ENCODE measurements at regions not wholly inside any gene's neighbourhood (a gene's known extent, or its start where the extent isn't known, plus 50 kb on each side); places are given as distances from the start of the nearest gene placed in this dataset.

DNA sequence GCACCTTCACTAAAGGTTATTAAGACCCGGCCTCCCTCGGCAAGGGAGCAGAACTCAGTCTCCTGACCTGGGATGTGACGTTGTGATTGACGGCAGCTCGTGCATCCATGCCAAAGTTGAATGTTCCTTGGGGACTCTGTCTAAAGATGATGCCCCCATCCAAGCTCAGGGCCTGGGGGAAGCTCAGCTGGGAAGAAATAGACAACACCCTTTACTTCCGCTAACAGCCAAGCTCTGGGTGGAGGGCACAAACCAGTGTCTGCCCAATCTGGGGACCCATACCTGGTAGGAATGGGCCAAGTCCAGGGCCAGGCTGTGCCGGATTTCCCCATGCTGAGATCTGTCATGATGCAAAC, 95.4 kb downstream of the RMI2 start:
- no peak for DNase-seq (ENCODE audit: low read depth, low spot score)

DNA sequence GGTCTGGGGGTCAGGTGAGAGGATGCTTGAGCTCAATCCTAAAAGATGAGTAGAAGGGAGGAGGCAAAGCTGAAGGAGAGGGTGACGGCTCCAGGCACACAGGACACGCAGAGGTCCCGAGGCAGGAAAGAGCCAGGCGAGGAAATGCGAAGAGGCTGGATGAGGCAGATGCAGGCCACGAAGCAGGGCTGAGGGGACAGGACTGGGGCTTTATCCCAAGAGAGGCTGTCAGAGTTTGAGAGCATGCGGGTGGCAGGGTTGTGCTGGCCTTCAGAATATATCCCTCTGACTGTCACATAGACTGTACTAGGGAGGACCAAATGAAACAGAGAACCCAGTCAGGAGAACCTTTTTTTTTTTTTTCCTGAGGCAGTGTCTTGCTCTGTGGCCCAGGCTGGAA, 100.2 kb downstream of the RMI2 start:
- no peak for DNase-seq (ENCODE audit: low read depth, low spot score)

DNA sequence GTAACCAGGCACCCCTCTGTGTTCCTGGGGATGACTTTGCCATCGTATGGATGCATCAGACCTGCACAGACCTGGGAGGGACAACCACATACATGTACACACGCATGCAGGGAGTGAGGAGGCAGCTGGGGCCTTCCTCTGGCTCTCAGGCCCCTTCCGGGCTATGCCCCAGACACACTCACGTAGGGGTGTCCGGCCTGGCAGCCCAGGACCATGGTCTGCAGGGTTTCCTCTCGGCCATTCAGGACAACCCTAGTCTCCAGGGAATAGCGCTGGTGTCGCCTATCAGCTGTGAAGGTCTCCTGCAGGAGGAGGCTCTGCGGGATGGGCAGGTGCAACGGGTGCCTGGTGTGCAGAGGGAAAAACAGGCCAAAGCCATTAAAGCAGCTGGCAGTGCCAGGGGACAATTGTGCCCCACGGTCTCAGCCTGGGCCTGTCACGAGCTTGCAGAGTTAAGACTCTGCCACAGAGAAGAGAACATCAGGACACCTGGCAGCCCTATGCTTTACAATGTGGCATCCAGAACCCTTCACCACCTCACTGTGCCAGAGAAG, 101.4 kb downstream of the RMI2 start:
- no peak for DNase-seq (ENCODE audit: low read depth, low spot score)

DNA sequence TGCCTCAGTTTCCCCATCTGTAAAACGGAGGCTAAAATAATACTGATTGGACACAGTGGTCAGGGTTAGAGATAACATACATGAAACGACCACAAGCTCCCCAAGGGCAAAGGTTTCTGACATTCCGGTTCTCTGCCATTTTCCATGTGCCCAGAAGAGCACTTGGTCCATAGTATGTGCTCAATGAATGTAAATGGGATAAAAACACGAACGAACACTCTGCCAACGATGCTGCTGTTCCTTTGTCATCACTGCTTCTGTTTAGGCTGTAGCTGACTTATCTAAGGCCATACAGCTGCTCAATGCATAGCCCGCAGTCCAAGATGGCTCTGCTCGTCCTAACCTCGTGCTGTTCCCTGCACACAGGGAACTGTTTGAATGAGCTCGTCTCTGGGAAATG, 102.0 kb downstream of the RMI2 start:
- DNase-seq (ENCODE audit: low read depth, low spot score), result no peak

DNA sequence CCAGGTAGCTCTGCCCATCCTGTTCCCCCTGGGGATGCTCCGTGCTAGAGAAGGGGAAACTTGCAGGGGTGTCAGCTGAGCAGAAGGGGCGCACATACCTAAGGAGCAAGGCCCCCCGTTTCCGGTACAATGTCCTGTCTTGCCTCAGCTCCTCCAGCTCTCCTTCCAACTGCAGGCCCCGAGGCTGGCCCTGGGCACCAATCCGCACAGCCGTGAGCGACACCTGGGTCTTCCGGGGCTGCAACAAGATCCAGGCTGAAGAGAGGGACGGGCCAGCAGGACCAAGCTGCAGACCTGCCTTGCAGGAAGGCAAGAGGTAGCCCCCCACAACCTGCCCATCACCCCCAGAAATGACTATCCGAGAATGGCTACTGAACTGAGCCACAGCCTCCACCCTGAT, 102.6 kb downstream of the RMI2 start:
- no peak for DNase-seq (ENCODE audit: low read depth, low spot score)

DNA sequence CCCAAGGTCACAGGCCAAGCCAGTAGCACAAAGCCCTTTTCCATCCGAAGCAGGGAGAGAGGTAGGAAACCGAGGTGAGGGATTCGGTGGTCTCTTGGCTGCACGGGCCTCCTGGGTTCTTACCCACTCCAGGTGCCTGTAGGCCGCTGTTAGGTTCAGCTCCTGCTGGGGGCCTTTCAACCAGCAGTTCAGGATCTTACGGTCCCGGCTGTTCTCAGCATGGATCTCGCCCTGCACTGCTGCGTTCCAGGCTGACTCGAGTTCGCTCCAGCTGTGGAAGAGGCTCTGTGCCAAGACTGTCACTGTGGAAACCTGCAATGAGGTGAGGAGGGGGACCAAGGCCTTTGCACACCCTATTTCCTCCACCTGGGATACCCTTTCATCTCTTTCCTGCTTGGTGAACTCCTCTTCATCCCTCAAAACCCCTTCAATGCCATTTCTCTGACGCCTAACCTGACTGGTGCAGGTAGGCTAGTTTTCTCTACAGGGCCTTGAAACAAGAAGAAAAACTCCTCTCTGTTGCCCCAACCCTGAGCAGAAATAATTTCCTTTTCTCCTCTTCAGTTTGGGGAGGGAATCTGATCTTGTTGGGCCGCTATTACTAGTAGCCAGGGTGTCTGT, 103.6 kb downstream of the RMI2 start:
- DNase-seq (ENCODE audit: low read depth, low spot score), result no peak

DNA sequence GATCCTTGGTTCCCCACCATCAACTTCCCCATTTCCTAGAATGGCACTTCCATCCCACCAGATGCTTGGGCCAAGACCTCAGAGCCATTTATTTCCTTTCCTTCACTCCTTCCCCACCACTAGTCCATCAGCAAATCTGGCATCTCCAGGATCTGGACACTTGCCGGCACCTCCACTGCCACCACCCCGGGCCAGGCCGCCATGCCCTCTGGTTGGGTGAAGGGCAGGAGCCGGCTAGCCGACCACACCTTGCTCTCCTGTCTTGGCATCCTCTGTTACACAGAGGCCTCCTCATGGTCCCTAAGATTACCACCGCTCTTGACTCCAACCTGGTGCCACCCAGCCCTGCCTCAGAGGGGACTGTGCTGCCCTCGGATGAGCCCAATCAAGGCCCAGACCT, 104.5 kb downstream of the RMI2 start:
- DNase-seq (ENCODE audit: low read depth, low spot score), result no peak

DNA sequence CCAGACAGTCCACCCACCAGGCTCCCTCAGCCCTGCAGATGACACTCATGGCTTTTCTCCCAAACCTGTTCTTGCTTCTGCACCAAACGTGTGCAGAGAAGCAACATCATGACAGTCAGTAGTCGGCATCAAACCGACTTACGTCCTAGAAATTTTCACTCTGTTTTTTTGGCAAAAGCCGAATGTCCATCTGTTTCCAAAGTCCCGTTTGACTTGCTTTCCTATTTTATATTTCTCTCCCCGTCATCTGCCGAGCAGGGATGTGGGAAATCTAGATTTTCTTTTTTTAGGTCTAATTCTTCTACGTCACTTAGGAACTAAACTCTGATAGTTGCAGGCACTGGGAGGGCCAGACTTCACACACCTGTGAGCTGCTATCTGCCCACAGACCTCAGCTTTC, 104.9 kb downstream of the RMI2 start:
- DNase-seq (ENCODE audit: low read depth, low spot score), result no peak

DNA sequence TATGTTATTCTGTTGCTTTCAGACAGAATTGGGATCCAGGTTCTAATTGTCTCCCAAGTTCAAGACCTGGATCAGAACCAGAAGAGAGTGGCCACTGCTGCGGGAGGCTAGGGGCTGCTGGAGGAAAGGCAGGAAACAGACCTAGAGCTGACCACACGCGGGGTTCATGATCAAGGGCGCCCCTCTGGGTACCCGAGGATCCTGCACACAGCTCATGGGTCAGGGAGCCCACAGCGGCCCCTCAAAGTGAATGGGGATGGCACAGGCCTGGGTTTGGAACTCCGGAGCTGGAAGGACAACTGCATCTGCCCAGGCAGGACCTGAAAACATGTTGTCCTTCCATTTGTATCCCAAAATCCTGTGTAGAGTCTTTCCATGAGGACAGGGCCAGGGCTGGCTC, 107.0 kb downstream of the RMI2 start:
- no peak for DNase-seq (ENCODE audit: low read depth, low spot score)

DNA sequence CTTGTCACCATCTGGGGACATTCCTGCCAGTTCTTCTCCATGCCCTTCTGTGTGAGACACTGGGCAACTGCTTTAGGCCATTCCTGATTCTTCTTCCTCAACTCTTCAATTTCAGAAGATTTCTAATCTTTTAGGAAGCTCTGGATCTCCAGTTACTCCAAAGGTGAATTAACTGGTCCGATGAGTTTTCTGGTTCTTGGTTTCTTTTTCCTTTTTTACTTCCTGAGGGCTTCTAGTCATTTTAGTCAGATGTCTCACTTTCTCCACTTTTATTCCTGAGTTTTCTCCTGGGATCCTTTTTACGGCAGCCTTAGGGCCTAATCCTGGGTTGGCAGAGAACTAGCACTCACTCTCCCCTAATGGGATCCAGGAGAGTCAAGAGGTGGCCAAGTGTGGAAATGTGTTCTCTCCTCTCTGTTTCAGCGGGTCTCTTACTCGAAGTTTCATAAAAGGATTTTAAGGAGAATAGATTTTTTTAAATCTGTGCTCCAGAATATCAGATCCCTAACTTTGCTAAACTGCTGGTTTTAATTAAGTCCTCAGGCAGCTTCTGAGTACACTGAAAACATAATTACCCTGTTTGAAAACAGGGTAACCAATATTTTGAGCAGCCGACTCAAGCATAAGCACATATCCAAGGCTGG, 107.6 kb downstream of the RMI2 start:
- DNase-seq (ENCODE audit: low read depth, low spot score), result no peak

DNA sequence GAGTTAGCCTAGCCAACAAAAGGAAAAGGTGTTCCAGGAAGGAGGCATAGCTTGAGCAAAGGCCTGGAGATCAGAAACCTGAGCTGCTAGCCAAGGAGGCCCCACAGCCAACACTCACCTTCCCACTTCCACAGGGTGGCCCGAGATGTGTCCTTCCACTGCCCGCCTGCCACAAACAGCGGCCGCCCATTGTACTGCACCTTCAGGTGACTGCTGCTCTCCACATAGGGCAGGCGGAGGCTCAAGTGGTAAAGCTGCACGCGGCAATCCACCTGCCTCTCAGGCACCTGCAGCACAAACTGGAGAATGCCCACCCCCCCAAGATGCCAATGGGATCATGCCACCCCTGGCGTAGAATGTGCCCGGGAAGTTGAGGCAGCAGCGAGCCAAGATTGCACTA, 111.5 kb downstream of the RMI2 start:
- DNase-seq (ENCODE audit: low read depth, low spot score), result no peak

DNA sequence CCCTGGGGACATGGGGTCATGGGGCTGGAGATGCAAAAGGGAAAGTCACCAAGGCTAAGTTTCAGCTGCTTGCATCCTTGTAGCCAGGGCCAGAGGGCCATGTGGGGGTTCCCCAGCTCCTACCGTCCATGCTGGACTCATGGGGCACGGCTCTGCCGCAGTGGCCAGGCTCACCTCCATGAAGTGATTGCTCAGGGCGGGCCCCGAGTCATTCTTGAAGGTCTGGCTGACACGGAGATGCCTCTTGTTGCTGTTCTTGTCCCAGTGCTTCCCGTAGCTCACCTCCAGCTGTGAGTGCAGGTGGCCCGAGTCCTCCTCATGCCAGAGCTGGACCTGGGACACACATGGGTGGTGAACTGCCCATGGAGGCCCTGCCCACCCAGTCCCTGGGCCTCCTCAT, 114.5 kb downstream of the RMI2 start:
- DNase-seq (ENCODE audit: low read depth, low spot score), result no peak

DNA sequence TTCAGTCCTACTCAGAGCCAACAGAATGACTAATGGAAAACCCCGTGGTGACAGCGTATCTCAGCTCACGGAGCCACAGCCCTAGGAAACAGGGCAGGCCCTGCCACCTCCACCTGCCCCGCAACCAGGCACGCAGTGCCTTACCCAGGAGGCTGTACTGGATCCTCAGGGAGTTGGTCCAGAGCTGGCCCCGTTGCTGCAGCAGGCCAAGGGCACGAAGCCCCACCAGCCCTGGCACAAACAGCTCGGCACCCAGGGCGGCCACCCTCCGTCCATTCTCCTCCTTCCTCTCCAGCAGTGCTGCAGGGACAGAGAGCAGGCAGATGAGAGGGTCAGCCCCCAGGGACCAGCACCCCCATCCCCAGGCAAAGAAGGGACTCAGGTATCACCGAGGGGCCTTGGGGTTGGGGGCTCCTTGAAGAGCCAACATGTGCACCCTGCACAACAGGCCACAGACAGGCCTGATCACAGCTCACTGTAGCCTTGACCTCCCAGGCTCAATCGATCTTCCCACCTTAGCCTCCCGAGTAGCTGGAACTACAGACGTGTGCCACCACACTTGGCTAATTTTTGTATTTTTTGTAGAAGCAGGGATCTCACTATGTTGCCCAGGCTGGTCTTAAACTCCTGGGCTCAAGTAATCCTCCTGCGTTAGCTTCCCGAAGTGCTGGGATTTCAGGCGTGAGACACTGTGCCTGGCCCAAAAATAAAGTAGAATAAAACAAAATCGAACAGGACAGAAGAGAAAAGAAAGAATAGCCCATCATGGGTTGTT, 115.7 kb downstream of the RMI2 start:
- DNase-seq (ENCODE audit: low read depth, low spot score), result no peak

DNA sequence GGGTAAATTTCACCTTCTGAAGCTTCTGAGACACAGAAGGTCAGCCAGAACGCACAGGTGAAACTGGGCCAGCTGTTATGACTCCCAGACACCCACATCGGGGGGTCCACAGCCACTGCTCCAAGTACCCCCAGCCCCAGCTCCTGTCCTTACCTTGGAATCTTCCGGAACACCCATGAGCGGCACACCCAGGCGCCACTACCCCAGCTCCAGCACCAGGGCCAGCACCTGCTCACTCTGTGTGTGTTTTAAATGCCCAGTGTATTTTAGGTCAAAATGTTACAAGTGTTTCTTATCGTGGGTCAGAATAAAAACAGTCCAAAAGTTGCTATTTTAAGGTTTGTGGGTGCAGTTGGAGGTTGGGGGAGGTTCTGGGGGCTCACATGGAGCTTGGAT, 116.3 kb downstream of the RMI2 start:
- no peak for DNase-seq (ENCODE audit: low read depth, low spot score)

DNA sequence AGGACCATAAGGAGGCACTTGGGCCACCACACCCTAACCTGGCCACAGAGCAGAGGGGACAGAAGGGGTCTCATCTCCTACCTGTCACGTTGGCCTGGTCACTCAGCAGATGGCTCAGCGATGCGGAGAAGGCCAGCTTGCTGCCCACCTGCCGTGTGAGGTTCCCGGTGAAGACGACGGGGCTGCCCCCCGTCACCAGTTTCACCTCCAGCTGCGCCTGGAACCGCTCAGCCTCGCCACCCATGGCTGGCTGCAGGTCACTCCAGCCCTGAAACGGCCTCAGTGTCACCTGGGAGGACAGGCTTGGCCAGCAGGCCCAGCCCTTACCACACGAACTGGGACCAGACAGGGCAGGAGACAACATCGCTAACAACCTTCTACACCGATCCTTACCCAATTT, 116.8 kb downstream of the RMI2 start:
- DNase-seq (ENCODE audit: low read depth, low spot score), result no peak

DNA sequence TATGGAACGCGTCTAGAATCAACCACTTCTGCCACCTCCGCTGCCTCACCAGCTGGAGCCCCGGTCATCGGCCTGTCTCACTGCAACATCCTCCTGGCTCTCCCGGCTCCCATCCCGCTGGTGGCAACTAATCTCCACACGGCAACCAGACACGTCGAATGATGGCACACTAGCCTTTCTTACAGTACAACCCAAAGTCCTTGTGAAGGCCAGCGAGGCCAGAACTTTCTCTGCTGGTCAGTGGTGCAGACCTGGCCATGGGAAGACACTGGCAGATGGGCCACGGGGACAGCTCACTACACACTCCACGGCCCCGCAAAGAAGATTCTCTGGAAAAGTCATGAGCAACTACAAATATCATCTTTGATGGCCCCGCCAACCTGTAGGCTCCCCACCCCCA, 117.6 kb downstream of the RMI2 start:
- DNase-seq (ENCODE audit: low read depth, low spot score), result no peak

DNA sequence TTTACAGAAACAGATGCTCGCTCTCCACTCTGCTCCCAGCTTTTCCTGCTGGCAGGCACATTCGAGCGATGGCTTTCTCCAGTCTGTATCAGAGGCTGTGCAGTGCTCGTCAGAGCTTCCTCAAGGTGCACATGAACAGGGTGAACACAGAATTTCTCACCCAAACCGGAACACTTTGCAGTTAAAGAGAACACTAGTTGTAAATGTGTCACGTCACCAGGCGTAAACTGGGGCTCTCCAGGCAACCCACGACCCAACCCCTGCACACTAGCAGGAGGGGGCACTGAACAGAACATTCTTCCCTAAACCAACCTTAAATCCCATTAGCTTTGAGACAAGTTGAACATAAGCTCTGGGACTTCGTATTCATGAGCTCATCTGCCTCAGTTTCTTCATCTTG, 119.0 kb downstream of the RMI2 start:
- no peak for DNase-seq (ENCODE audit: low read depth, low spot score)

DNA sequence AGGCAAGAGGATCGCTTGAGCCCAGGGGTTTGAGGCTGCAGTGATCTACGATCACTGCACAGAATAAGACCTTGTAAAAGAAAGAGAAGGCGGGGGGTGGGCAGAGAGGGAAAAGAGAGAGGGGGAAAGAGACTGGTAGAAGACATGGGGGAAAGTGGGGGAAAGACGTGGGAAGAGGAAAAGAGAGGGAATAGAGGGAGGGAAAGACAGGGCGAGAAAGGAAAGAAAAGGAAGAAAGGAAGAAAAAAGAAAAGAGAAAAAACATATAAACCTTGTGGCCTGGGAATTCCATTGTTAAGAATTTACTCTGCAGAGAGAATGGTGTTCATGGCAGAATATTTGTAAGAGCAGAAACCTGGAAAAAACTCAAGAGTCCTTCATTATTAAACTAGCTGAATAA, 120.4 kb downstream of the RMI2 start:
- no peak for DNase-seq (ENCODE audit: low read depth, low spot score)

DNA sequence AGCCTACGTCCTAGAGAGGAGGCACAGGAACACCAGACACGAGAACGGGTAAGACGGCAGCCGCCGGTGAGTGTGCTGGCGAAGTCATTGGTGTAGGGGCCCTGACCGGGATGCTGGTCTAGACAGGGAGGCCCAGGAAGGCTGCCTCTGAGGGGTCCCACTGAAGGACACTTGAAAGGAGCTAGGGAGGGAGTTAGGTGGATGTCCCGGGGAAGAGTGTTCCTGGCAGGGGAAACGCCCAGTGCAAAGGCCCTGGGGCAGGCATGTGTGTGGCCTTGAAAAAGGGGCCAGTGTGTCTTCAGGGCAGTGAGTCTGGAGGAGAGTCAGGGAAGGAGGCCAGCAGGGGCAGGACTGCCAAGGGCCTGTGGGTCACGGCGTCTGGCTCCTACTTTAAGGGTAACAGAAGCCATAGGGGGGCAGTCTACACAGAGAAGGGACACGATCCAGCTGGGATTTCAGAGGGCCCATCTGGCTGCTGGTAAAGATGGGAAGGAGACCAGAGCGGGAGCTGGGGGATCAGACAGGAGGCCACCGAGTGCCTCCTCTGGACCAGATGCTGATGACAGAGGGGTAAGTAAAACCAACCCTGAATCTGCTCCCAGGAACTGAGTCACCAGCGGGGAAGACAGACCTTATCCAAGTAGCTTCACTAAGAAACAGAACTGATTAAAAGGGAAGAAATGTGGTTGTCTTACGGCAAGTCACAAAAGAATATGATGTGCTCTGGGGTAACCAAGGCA, 115.9 kb downstream of the LITAF start:
- DNase-seq (ENCODE audit: low read depth, low spot score), result no peak

DNA sequence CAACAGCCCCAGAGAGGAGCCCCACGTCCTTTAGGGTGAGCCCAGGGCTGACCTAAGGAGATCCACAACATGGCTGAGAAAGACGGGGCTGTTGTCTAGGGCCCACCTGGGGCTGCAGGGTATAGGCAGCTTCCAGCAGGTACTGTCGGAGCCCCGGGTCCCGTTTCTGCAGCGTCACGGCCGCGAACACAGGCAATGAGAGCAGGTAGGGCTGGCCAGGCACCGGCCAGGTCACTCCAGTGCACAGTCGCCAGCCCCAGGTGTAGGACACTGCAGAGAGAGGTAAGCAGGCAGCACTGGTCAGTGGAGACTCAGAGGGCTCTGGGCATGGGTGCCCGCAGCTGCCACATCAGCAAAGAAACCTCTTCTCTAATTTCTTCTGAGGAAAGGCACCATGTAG, 115.2 kb downstream of the LITAF start:
- no peak for DNase-seq (ENCODE audit: low read depth, low spot score)

DNA sequence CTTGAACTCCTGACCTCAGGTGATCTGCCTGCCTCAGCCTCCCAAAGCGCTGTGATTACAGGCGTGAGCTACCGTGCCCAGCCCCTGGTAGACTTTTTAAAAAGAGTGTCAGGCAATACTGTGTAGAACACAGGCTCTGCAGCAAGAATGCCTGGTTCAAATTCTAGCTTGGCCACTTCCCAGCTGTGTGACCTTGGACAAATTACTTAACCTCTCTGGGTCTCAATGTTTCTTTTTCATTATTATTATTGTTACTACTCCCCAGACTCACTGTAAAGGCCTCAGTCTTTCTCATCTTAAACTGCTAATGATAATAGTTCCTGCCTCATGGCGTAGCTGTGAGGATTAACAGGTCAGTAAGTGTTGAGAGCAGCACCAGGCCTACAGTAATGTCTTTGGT, 114.3 kb downstream of the LITAF start:
- no peak for DNase-seq (ENCODE audit: low read depth, low spot score)

DNA sequence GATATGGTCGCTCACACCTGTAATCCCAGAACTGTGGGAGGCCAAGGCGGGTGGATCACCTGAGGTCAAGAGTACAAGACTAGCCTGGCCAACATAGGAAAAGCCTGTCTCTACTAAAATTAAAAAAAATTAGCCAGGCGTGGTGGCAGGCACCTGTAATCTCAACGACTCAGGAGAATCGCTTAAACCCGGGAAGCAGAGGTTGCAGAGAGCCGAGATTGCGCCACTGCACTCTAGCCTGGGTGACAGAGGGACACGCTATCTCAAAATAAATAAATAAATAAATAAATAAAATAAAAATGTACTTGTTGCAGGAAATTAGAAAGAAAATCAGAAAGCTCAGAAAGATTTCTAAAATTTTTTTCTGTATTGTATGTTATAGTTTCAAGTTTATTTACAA, 113.9 kb downstream of the LITAF start:
- DNase-seq (ENCODE audit: low read depth, low spot score), result no peak
